H1 (cell line): ENCODE measurements at regions not wholly inside any gene's neighbourhood (a gene's known extent, or its start where the extent isn't known, plus 50 kb on each side); places are given as distances from the start of the nearest gene placed in this dataset.

Source experiments
- CBX5 ChIP-seq: fragments of 300-800, 300-1000 bp; sonication (generic); IDR thresholded peaks from 2 replicates; pipeline ENCODE4 v1.7.1; 2016; ENCODE audit warnings: antibody characterized with exemption, low read length, low read depth
- FOSL1 ChIP-seq: IDR thresholded peaks from 2 replicates; pipeline ENCODE4 v1.6.1; 2011; ENCODE audit warnings: mild to moderate bottlenecking, low read depth, low read length, moderate library complexity; ENCODE audit not compliant: insufficient read depth
- SIRT6 ChIP-seq: IDR thresholded peaks from one replicate; pipeline ENCODE4 v1.7.1; 2012; ENCODE audit warnings: low read length, inconsistent platforms
- ZNF274 ChIP-seq: IDR thresholded peaks from 2 replicates; pipeline ENCODE4 v1.7.0; 2012; ENCODE audit warnings: low read length, borderline replicate concordance; ENCODE audit errors: extremely low read depth
- TF ChIP-seq, protein P1 (sequence below): IDR thresholded peaks from 2 replicates; pipeline ENCODE4 v1.6.1; 2012; ENCODE audit warnings: low read length, inconsistent platforms

DNA sequence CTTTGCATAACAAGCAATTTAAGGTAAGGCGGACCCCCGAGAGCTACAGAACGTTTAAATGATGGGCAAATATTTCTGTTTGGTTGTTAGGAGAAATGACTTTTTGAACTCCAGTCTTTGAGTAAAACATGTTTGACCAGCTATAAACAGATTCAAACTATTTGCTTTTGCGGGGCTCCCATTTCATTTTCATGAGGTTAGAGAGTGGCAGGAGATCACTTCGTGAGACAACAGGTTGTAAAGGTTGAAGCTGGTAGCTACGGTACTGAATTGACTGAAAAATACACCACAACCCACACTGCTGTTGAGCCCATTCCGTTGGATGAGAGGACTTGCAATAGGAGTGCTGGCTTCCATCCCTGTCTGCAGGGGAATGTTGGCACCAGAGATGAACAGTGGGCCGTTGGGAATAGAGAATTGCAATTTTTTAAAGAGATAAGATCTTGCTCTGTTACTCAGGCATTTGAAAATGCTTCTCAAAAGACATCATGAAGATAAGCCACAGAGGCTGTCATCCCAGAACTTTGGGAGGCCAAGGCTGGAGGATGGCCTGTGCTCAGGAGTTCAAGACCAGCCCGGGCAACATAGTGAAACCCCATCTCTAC, 65.7 kb upstream of the CARD11 start (continued):
- TF ChIP-seq, protein P1, sequence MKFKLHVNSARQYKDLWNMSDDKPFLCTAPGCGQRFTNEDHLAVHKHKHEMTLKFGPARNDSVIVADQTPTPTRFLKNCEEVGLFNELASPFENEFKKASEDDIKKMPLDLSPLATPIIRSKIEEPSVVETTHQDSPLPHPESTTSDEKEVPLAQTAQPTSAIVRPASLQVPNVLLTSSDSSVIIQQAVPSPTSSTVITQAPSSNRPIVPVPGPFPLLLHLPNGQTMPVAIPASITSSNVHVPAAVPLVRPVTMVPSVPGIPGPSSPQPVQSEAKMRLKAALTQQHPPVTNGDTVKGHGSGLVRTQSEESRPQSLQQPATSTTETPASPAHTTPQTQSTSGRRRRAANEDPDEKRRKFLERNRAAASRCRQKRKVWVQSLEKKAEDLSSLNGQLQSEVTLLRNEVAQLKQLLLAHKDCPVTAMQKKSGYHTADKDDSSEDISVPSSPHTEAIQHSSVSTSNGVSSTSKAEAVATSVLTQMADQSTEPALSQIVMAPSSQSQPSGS = no peak
- no peak for TF ChIP-seq SIRT6
- no peak for TF ChIP-seq FOSL1
- no peak for TF ChIP-seq CBX5
- no peak for TF ChIP-seq ZNF274
